ENCODE measurements at regions not wholly inside any gene's neighbourhood (a gene's known extent, or its start where the extent isn't known, plus 50 kb on each side); places are given as distances from the start of the nearest gene placed in this dataset.

DNA sequence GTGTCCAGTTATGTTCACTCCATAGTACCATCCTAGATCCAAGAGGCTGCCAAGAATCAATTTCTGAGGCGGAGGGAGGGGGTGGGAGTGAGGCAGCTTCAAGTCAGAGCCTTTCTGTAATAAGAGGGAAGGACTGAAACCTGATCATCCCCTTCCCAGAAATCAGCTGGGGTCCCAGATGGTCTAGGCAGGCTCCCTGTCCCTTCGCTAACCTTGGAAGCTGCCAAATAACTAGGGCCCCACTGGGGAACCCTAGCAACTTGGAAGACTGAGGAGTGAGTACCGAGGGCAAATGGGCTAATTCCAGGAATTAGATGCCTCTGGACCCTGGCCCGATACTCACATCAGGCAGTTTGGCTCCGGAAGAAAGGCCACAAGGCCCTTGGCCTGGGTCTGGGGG, 113.3 kb downstream of the NAV1 start:
- Histone ChIP-seq H2AFZ (ENCODE audit: low read depth, low read length, poor library complexity, severe bottlenecking) (no peak overlapping the region), H3K36me3 (ENCODE audit: control insufficient read depth in 1 of 2, insufficient read depth in 2 of 2, low read length in 2 of 2) (no peaks in the 10 kb centered on the region), H3K4me1 (ENCODE audit: control insufficient read depth in 1 of 2, insufficient read depth in 2 of 2, low read length in 2 of 2) (peaks cover 14 to 35% of the 10 kb centered on the region in 2 experiments), H3K9me3 (ENCODE audit: control insufficient read depth in 1 of 2, insufficient read depth in 1 of 2, low read depth in 1 of 2, low read length in 2 of 2) (no peaks in the 10 kb centered on the region), H3K4me2 (ENCODE audit: low read length) (no peak overlapping the region), H3K9me2 (ENCODE audit: insufficient read depth) (no peaks in the 10 kb centered on the region), H3K27me3 (ENCODE audit: insufficient read depth, low read length) (no peaks in the 10 kb centered on the region), H4K20me1 (ENCODE audit: insufficient read depth) (no peaks in the 10 kb centered on the region), H3K27ac (ENCODE audit: low read depth, low read length) (no peak overlapping the region), H3K4me3 (replicated peaks in 1 of 2; ENCODE audit: low read depth in 1 of 2, low read length in 2 of 2) (no peak overlapping the region), H3K79me2 (ENCODE audit: insufficient read depth, low read length) (peaks cover 13% of the 10 kb centered on the region; the same call in 1 of the 2 replicates), H3K9ac (ENCODE audit: low read length) (no peak overlapping the region)
- DNase-seq (ENCODE audit: low read depth, low spot score) (no peak), ATAC-seq (no peak)
- POLR2A ChIA-PET, result no interaction called here
- CTCF ChIA-PET, result no interaction called here
- intact Hi-C loops (cut with micrococcal nuclease), result no loop called here
- no peak for TF ChIP-seq EZH2phosphoT487 (IDR thresholded peaks at IDR 0.05; ENCODE audit: borderline replicate concordance)
- BruUV-seq (replicated peaks), result no TSS peak
- RAD21 ChIA-PET (ENCODE audit: low non-redundant PET in 1 of 2, low total read pairs in 2 of 2, uncharacterized antibody in 2 of 2, unreplicated experiment in 2 of 2), result no interaction called here

- Histone ChIP-seq H3K4me2 (ENCODE audit: low read length) (no peak overlapping the region), H3K4me3 (replicated peaks in 1 of 2; ENCODE audit: low read depth in 1 of 2, low read length in 2 of 2) (no peak overlapping the region), H3K4me1 (ENCODE audit: control insufficient read depth in 1 of 2, insufficient read depth in 2 of 2, low read length in 2 of 2) (peaks cover 14 to 28% of the 10 kb centered on the region in 2 experiments), H2AFZ (ENCODE audit: low read depth, low read length, poor library complexity, severe bottlenecking) (no peak overlapping the region), H3K27ac (ENCODE audit: low read depth, low read length) (no peak overlapping the region), H3K36me3 (ENCODE audit: control insufficient read depth in 1 of 2, insufficient read depth in 2 of 2, low read length in 2 of 2) (no peaks in the 10 kb centered on the region), H3K79me2 (ENCODE audit: insufficient read depth, low read length) (peaks cover 13% of the 10 kb centered on the region; the same call in 1 of the 2 replicates), H4K20me1 (ENCODE audit: insufficient read depth) (no peaks in the 10 kb centered on the region), H3K9ac (ENCODE audit: low read length) (no peak overlapping the region), H3K27me3 (ENCODE audit: insufficient read depth, low read length) (no peaks in the 10 kb centered on the region), H3K9me3 (ENCODE audit: control insufficient read depth in 1 of 2, insufficient read depth in 1 of 2, low read depth in 1 of 2, low read length in 2 of 2) (no peaks in the 10 kb centered on the region), H3K9me2 (ENCODE audit: insufficient read depth) (no peaks in the 10 kb centered on the region)
- TF ChIP-seq JUND (IDR thresholded peaks at IDR 0.05), result no peak
- no peak for TF ChIP-seq FOSL1 (IDR thresholded peaks at IDR 0.05; ENCODE audit: low read depth)
- no peak for TF ChIP-seq RAD21 (IDR thresholded peaks at IDR 0.05; ENCODE audit: low read depth)
- no peak for TF ChIP-seq ZNF274 (IDR thresholded peaks at IDR 0.05; ENCODE audit: low read depth, low read length)
- TF ChIP-seq, protein P1, sequence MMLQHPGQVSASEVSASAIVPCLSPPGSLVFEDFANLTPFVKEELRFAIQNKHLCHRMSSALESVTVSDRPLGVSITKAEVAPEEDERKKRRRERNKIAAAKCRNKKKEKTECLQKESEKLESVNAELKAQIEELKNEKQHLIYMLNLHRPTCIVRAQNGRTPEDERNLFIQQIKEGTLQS (IDR thresholded peaks at IDR 0.05), result no peak
- no peak for TF ChIP-seq CEBPB (IDR thresholded peaks at IDR 0.05; ENCODE audit: low read depth)
- no peak for TF ChIP-seq SP1 (IDR thresholded peaks at IDR 0.05; ENCODE audit: low read depth)
- TF ChIP-seq, protein P2, sequence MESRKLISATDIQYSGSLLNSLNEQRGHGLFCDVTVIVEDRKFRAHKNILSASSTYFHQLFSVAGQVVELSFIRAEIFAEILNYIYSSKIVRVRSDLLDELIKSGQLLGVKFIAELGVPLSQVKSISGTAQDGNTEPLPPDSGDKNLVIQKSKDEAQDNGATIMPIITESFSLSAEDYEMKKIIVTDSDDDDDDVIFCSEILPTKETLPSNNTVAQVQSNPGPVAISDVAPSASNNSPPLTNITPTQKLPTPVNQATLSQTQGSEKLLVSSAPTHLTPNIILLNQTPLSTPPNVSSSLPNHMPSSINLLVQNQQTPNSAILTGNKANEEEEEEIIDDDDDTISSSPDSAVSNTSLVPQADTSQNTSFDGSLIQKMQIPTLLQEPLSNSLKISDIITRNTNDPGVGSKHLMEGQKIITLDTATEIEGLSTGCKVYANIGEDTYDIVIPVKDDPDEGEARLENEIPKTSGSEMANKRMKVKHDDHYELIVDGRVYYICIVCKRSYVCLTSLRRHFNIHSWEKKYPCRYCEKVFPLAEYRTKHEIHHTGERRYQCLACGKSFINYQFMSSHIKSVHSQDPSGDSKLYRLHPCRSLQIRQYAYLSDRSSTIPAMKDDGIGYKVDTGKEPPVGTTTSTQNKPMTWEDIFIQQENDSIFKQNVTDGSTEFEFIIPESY (IDR thresholded peaks at IDR 0.05; ENCODE audit: extremely low read depth, insufficient replicate concordance, low read length), result no peak
- TF ChIP-seq POLR2AphosphoS5 (IDR thresholded peaks at IDR 0.05; ENCODE audit: low read depth, low read length), result no peak
- TF ChIP-seq EGR1 (IDR thresholded peaks at IDR 0.05; ENCODE audit: low read depth), result no peak
- no peak for TF ChIP-seq TCF7L2 (IDR thresholded peaks at IDR 0.05; ENCODE audit: borderline replicate concordance, extremely low read depth, insufficient read depth, insufficient read length)
- TF ChIP-seq CBX3 (IDR thresholded peaks at IDR 0.05; ENCODE audit: low read depth), result no peak
- no peak for TF ChIP-seq POLR2A (IDR thresholded peaks at IDR 0.05; ENCODE audit: borderline replicate concordance, extremely low read depth, insufficient read depth, insufficient read length)
- TF ChIP-seq ZFX (IDR thresholded peaks at IDR 0.05), result no peak
- no peak for TF ChIP-seq ELF1 (IDR thresholded peaks at IDR 0.05; ENCODE audit: borderline replicate concordance, low read depth)
- TF ChIP-seq YY1 (IDR thresholded peaks at IDR 0.05; ENCODE audit: extremely low read depth, insufficient replicate concordance, low read depth, low read length), result no peak
- intact Hi-C loops (cut with micrococcal nuclease), result no loop called here
- POLR2A ChIA-PET, result interaction anchor here (0.7 kb wide), 1 partner anchor 139 kb away, joined by 4 read pairs; no protein-coding TSS in a partner anchor
- no peak for DNase-seq (ENCODE audit: low read depth, low spot score)
- RAD21 ChIA-PET (ENCODE audit: low non-redundant PET in 1 of 2, low total read pairs in 2 of 2, uncharacterized antibody in 2 of 2, unreplicated experiment in 2 of 2), result no interaction called here
- no peak for ATAC-seq
- no TSS peak for BruUV-seq (replicated peaks)
- CTCF ChIA-PET, result interaction anchor here (0.6 kb wide), 1 partner anchor 142 kb away, joined by 7 read pairs; no protein-coding TSS in a partner anchor
Measured at GRCh38 chr1:201653233-201653632, 114.3 kb downstream of the NAV1 start.
